HCT116 (cell line): ENCODE measurements at regions not wholly inside any gene's neighbourhood (a gene's known extent, or its start where the extent isn't known, plus 50 kb on each side); places are given as distances from the start of the nearest gene placed in this dataset.

Experiments
- ATAC-seq: fragments of 200-7000 bp; cut with Tn5 transposase; 2 replicates; pipeline ENCODE4 v1.9.1; 2020; ENCODE audit warnings: mild to moderate bottlenecking, moderate library complexity
- BruUV-seq: library from RNA; stranded (reverse); fragments of 400-500 nt; replicated peaks from 2 replicates; lab custom pipeline; 2021; lab: Mats Ljungman, UMichigan
- CTCF ChIA-PET: fragments of 300-600 bp; sonication (Branson Sonifier 250); formaldehyde crosslinking; loops from one replicate; lab custom pipeline; 2021; ENCODE audit warnings: antibody characterized with exemption; lab: Charles Lee
- POLR2A ChIA-PET: fragments of 300-600, 350-600 bp; sonication (Branson Sonifier 250); formaldehyde crosslinking; loops from one replicate; lab custom pipeline; 2021; ENCODE audit warnings: antibody characterized with exemption; lab: Charles Lee
- RAD21 ChIA-PET, 2 experiments: fragments of 300-600 bp; sonication (Branson Sonifier 250); formaldehyde crosslinking; loops; one replicate each; lab custom pipeline; 2023; ENCODE audit warnings: low total read pairs in 2 of 2; ENCODE audit not compliant: uncharacterized antibody in 2 of 2, unreplicated experiment in 2 of 2, low non-redundant PET in 1 of 2; lab: Charles Lee
- DNase-seq: peaks from one replicate; pipeline ENCODE4 v3.0.0-alpha.2; 2010; ENCODE audit warnings: low read depth, low spot score
- H2AFZ ChIP-seq: fragments of 200-600 bp; shearing (Covaris generic), sonication (generic); 2 replicates; pipeline ENCODE4 v1.6.1; 2017; ENCODE audit warnings: low read depth, mixed run types, mixed read lengths, antibody characterized with exemption, low read length; ENCODE audit not compliant: poor library complexity, severe bottlenecking
- H3K27ac ChIP-seq: 2 replicates; pipeline ENCODE4 v1.5.1; 2012; ENCODE audit warnings: low read depth, low read length
- H3K27me3 ChIP-seq: fragments of 200-600 bp; sonication (generic); 2 replicates; pipeline ENCODE4 v1.6.1; 2016; ENCODE audit warnings: mixed run types, low read length, mixed read lengths; ENCODE audit not compliant: insufficient read depth
- H3K36me3 ChIP-seq, 2 experiments: fragments of 200-500 bp in 1 of 2; fragments of 200-600 bp in 1 of 2; sonication (Bioruptor generic) in 1 of 2; sonication (generic) in 1 of 2; 2 replicates each; pipeline versions ENCODE4 v1.5.1 to v1.6.1; 2014 to 2016; ENCODE audit warnings: low read length in 2 of 2, inconsistent platforms in 1 of 2, mixed read lengths in 1 of 2, mixed run types in 1 of 2; ENCODE audit not compliant: insufficient read depth in 2 of 2, control insufficient read depth in 1 of 2
- H3K4me1 ChIP-seq, 2 experiments: fragments of 200-600 bp in 1 of 2; sonication (generic) in 1 of 2; 2 replicates each; pipeline versions ENCODE4 v1.5.1 to v1.6.1; 2012 to 2017; ENCODE audit warnings: low read length in 2 of 2, inconsistent platforms in 1 of 2, mild to moderate bottlenecking in 1 of 2, mixed read lengths in 1 of 2, mixed run types in 1 of 2, moderate library complexity in 1 of 2; ENCODE audit not compliant: insufficient read depth in 2 of 2, control insufficient read depth in 1 of 2
- H3K4me2 ChIP-seq: fragments of 200-600 bp; sonication (generic); 2 replicates; pipeline ENCODE4 v1.6.1; 2017; ENCODE audit warnings: mixed run types, low read length, mixed read lengths
- H3K4me3 ChIP-seq, 2 experiments: fragments of 200-600 bp in 1 of 2; sonication (generic) in 1 of 2; replicated peaks in 1 of 2; 2 replicates each; pipeline ENCODE4 v1.5.1; 2011 to 2016; ENCODE audit warnings: low read length in 2 of 2, control low read depth in 1 of 2, low read depth in 1 of 2, mild to moderate bottlenecking in 1 of 2, mixed read lengths in 1 of 2, mixed run types in 1 of 2
- H3K79me2 ChIP-seq: fragments of 200-600 bp; sonication (generic); 2 replicates; pipeline ENCODE4 v1.6.1; 2017; ENCODE audit warnings: mild to moderate bottlenecking, mixed run types, low read length, moderate library complexity, mixed read lengths; ENCODE audit not compliant: insufficient read depth
- H3K9ac ChIP-seq: fragments of 200-600 bp; sonication (generic); 2 replicates; pipeline ENCODE4 v1.6.1; 2016; ENCODE audit warnings: low read length, mixed read lengths
- H3K9me2 ChIP-seq: fragments of 200-600 bp; sonication (generic), shearing (Covaris generic); 2 replicates; pipeline ENCODE4 v1.6.1; 2017; ENCODE audit warnings: mixed run types, mild to moderate bottlenecking, moderate library complexity; ENCODE audit not compliant: insufficient read depth
- H3K9me3 ChIP-seq, 2 experiments: fragments of 200-500 bp in 1 of 2; fragments of 200-600 bp in 1 of 2; sonication (Bioruptor generic) in 1 of 2; sonication (generic) in 1 of 2; 2 replicates each; pipeline ENCODE4 v1.6.1; 2014 to 2017; ENCODE audit warnings: low read length in 2 of 2, mixed read lengths in 2 of 2, inconsistent platforms in 1 of 2, low read depth in 1 of 2, mild to moderate bottlenecking in 1 of 2, mixed run types in 1 of 2, moderate library complexity in 1 of 2; ENCODE audit not compliant: control insufficient read depth in 1 of 2, insufficient read depth in 1 of 2
- H4K20me1 ChIP-seq: fragments of 200-600 bp; sonication (generic), shearing (Covaris generic); 2 replicates; pipeline ENCODE4 v1.6.1; 2017; ENCODE audit warnings: mixed run types, mild to moderate bottlenecking, moderate library complexity; ENCODE audit not compliant: insufficient read depth
- ATF3 ChIP-seq: IDR thresholded peaks from 2 replicates; pipeline ENCODE4 v1.6.1; 2012
- CEBPB ChIP-seq: IDR thresholded peaks from 2 replicates; pipeline ENCODE4 v1.6.1; 2012; ENCODE audit warnings: low read depth
- CTCF ChIP-seq, 3 experiments: fragments of 200-600 bp in 1 of 3; sonication (generic) in 1 of 3; IDR thresholded peaks in 2 of 3; conservative IDR thresholded peaks in 1 of 3; 2 replicates each; pipeline ENCODE4 v1.5.1; 2012 to 2017; ENCODE audit warnings: low read depth in 2 of 3, low read length in 2 of 3, antibody characterized with exemption in 1 of 3, borderline replicate concordance in 1 of 3, control low read depth in 1 of 3, mild to moderate bottlenecking in 1 of 3, mixed read lengths in 1 of 3, mixed run types in 1 of 3, moderate library complexity in 1 of 3; ENCODE audit not compliant: insufficient read depth in 1 of 3
- ELF1 ChIP-seq: IDR thresholded peaks from 2 replicates; pipeline ENCODE4 v1.6.1; 2012; ENCODE audit warnings: low read depth, borderline replicate concordance
- EZH2 ChIP-seq: fragments of 200-600 bp; sonication (generic); IDR thresholded peaks from 2 replicates; pipeline ENCODE4 v1.6.1; 2017; ENCODE audit warnings: antibody characterized with exemption, mixed run types
- EZH2phosphoT487 ChIP-seq: fragments of 200-600 bp; IDR thresholded peaks from 2 replicates; pipeline ENCODE4 v1.6.1; 2018; ENCODE audit warnings: antibody characterized with exemption, borderline replicate concordance
- FOSL1 ChIP-seq: IDR thresholded peaks from 2 replicates; pipeline ENCODE4 v1.6.1; 2012; ENCODE audit warnings: low read depth
- JUND ChIP-seq: IDR thresholded peaks from 2 replicates; pipeline ENCODE4 v1.6.1; 2012
- MAX ChIP-seq: IDR thresholded peaks from 2 replicates; pipeline ENCODE4 v1.6.1; 2012
- SIN3A ChIP-seq: IDR thresholded peaks from 2 replicates; pipeline ENCODE4 v1.6.1; 2012; ENCODE audit warnings: low read depth
- SP1 ChIP-seq: IDR thresholded peaks from 2 replicates; pipeline ENCODE4 v1.6.1; 2012; ENCODE audit warnings: low read depth
- SRF ChIP-seq: IDR thresholded peaks from 2 replicates; pipeline ENCODE4 v1.6.1; 2012; ENCODE audit warnings: low read depth
- YY1 ChIP-seq: IDR thresholded peaks from 2 replicates; pipeline ENCODE4 v1.6.1; 2011; ENCODE audit warnings: low read length, low read depth, moderate library complexity, mild to moderate bottlenecking; ENCODE audit not compliant: insufficient replicate concordance; ENCODE audit errors: extremely low read depth
- ZNF274 ChIP-seq: fragments of 200-500 bp; sonication (Bioruptor generic); IDR thresholded peaks from 2 replicates; pipeline ENCODE4 v1.6.1; 2014; ENCODE audit warnings: mild to moderate bottlenecking, low read depth, low read length, inconsistent platforms
- intact Hi-C: fragments of 100-400 bp; cut with micrococcal nuclease; formaldehyde crosslinking; loops from 2 replicates; pipeline ENCODE4 v1.10.0; 2022

GRCh38 chr5:115375893-115376292 is 79.4 kb upstream of the CCDC112 start:
- ChIA-PET POLR2A (no interaction called here), CTCF (interaction anchor here (5.9 kb wide), 1 partner anchor 199 kb away, joined by 45 read pairs; no protein-coding TSS in a partner anchor), RAD21 (interaction anchor here in 1 of 2 experiments (2.8 kb wide), 1 partner anchor 199 kb away, joined by 15 read pairs; no protein-coding TSS in a partner anchor)
- Histone ChIP-seq H3K9me3 (no peaks in the 10 kb centered on the region), H3K36me3 (no peaks in the 10 kb centered on the region), H4K20me1 (no peaks in the 10 kb centered on the region), H3K79me2 (no peaks in the 10 kb centered on the region), H3K4me2 (no peak overlapping the region), H3K9me2 (no peaks in the 10 kb centered on the region), H3K27ac (no peak overlapping the region), H3K4me1 (peaks cover 18 to 58% of the 10 kb centered on the region in 2 experiments), H3K9ac (no peak overlapping the region), H3K4me3 (no peak overlapping the region), H2AFZ (no peak overlapping the region), H3K27me3 (no peaks in the 10 kb centered on the region)
- no TSS peak for BruUV-seq
- intact Hi-C loops: loop anchor here (5.0 to 10.0 kb wide), 2 partner anchors 64 to 459 kb away; no protein-coding TSS in a partner anchor
- TF ChIP-seq CTCF (IDR thresholded peaks at IDR 0.05 in 2 of 3, conservative IDR thresholded peaks at IDR 0.05 in 1 of 3; ENCODE audit: borderline replicate concordance in 1 of 3, insufficient read depth in 1 of 3, low read depth in 2 of 3, low read length in 2 of 3) (no peak), CEBPB (no peak), EZH2phosphoT487 (no peak), FOSL1 (no peak), YY1 (no peak), MAX (no peak), ATF3 (no peak), SRF (no peak), SP1 (no peak), ZNF274 (no peak), JUND (no peak), ELF1 (no peak), EZH2 (no peak), SIN3A (no peak)
- DNase-seq: no peak
- ATAC-seq: no peak
